A673 (cell line): ENCODE measurements at regions not wholly inside any gene's neighbourhood (a gene's known extent, or its start where the extent isn't known, plus 50 kb on each side); places are given as distances from the start of the nearest gene placed in this dataset.

Source experiments
- BruUV-seq: library from RNA; stranded (reverse); fragments of 400-500 nt; replicated peaks from 2 replicates; lab custom pipeline; 2021; lab: Mats Ljungman, UMichigan
- CTCF ChIA-PET: fragments of 300-600 bp; sonication (Branson Sonifier 250); formaldehyde crosslinking; loops from one replicate; lab custom pipeline; 2022; ENCODE audit warnings: antibody characterized with exemption; lab: Charles Lee
- POLR2A ChIA-PET: fragments of 300-600 bp; sonication (Branson Sonifier 250); formaldehyde crosslinking; loops from one replicate; lab custom pipeline; 2022; ENCODE audit warnings: antibody characterized with exemption; ENCODE audit not compliant: low non-redundant PET; lab: Charles Lee
- DNase-seq: peaks from one replicate; pipeline ENCODE4 v3.0.0-alpha.2; 2015; ENCODE audit warnings: low spot score
- H3K27ac ChIP-seq: fragments of 200-600 bp; sonication (generic); 2 replicates; pipeline ENCODE4 v1.5.1; 2016; ENCODE audit warnings: mixed run types, low read depth, mild to moderate bottlenecking, mixed read lengths, antibody characterized with exemption, low read length; ENCODE audit not compliant: poor library complexity, severe bottlenecking
- H3K27me3 ChIP-seq: fragments of 200-600 bp; sonication (generic); replicated peaks from 2 replicates; pipeline ENCODE4 v1.6.1; 2017; ENCODE audit warnings: mixed run types, low read depth, mild to moderate bottlenecking, mixed read lengths, antibody characterized with exemption, low read length; ENCODE audit not compliant: insufficient read depth, poor library complexity
- H3K36me3 ChIP-seq: fragments of 200-600 bp; sonication (generic); 2 replicates; pipeline ENCODE4 v1.6.1; 2016; ENCODE audit warnings: mixed run types, mild to moderate bottlenecking, mixed read lengths, antibody characterized with exemption, low read length; ENCODE audit not compliant: insufficient read depth, poor library complexity, severe bottlenecking
- H3K4me1 ChIP-seq: fragments of 200-600 bp; sonication (generic); 2 replicates; pipeline ENCODE4 v1.6.1; 2017; ENCODE audit warnings: mixed run types, mild to moderate bottlenecking, mixed read lengths, antibody characterized with exemption, low read length; ENCODE audit not compliant: insufficient read depth, poor library complexity, severe bottlenecking
- H3K4me3 ChIP-seq: fragments of 200-600 bp; sonication (generic); 2 replicates; pipeline ENCODE4 v1.5.1; 2016; ENCODE audit warnings: low read depth, mixed run types, mild to moderate bottlenecking, mixed read lengths, low read length; ENCODE audit not compliant: poor library complexity, severe bottlenecking
- H3K9me3 ChIP-seq: fragments of 200-600 bp; sonication (generic); 2 replicates; pipeline ENCODE4 v1.6.1; 2016; ENCODE audit warnings: mixed run types, low read depth, mild to moderate bottlenecking, mixed read lengths, antibody characterized with exemption, low read length; ENCODE audit not compliant: poor library complexity, severe bottlenecking
- CTCF ChIP-seq: fragments of 300-800, 200-600 bp; sonication (generic); conservative IDR thresholded peaks from 2 replicates; pipeline ENCODE4 v1.5.1; 2017; ENCODE audit warnings: low read depth, mild to moderate bottlenecking, antibody characterized with exemption, low read length, moderate library complexity, mixed read lengths
- EZH2 ChIP-seq: fragments of 200-600 bp; sonication (generic); IDR thresholded peaks from 2 replicates; pipeline ENCODE4 v1.6.1; 2017; ENCODE audit warnings: borderline replicate concordance, low read depth, mild to moderate bottlenecking, mixed read lengths, antibody characterized with exemption, low read length; ENCODE audit not compliant: poor library complexity, severe bottlenecking
- intact Hi-C: fragments of 100-400 bp; cut with micrococcal nuclease; formaldehyde crosslinking; loops from one replicate; pipeline ENCODE4 v1.10.0; 2022; ENCODE audit not compliant: unreplicated experiment

DNA sequence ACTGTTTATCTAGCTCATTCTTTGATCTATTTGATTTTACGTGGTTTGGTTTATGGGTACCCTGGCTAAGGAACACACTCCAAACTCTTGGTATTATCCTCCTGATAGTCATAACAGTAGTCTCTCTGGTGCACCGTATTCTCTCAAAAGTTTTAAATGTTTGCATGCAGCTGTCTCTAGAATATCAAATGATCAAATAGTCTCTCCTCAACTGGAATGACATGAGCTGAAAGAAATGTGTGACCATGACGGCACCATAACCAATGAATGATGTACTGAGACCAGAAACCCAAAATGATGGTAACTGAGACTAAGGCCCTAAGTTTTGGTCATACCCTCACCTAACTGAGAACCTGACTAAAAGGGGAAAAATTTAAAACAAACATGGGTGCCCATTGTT, 319.4 kb downstream of the SLC7A11 start:
- BruUV-seq: no TSS peak

GRCh38 chr4:137909529-137910309, 332.4 kb downstream of the SLC7A11 start:
- Histone ChIP-seq H3K9me3 (no peaks in the 10 kb centered on the region), H3K27ac (no peak overlapping the region), H3K36me3 (no peaks in the 10 kb centered on the region), H3K27me3 (no peaks in the 10 kb centered on the region), H3K4me1 (no peaks in the 10 kb centered on the region), H3K4me3 (no peak overlapping the region)
- DNase-seq: peak; percentile 14
- BruUV-seq: no TSS peak
- ChIA-PET POLR2A (no interaction called here), CTCF (no interaction called here)
- TF ChIP-seq EZH2 (no peak), CTCF (no peak)
- intact Hi-C loops: no loop called here

More for the DNA sequence above, 319.4 kb downstream of the SLC7A11 start:
- no peaks in the 10 kb centered on the region for H3K27me3 ChIP-seq
- ChIA-PET CTCF (no interaction called here), POLR2A (no interaction called here)
- H3K4me1 ChIP-seq: no peaks in the 10 kb centered on the region
- no peaks in the 10 kb centered on the region for H3K9me3 ChIP-seq
- no peak for TF ChIP-seq CTCF
- TF ChIP-seq EZH2: no peak
- H3K4me3 ChIP-seq: no peak overlapping the region
- no peaks in the 10 kb centered on the region for H3K36me3 ChIP-seq
- no peak overlapping the region for H3K27ac ChIP-seq
- intact Hi-C loops: no loop called here
- no peak for DNase-seq

GRCh38 chr4:137905930-137906329, 336.2 kb downstream of the SLC7A11 start:
- no peak for DNase-seq
- no TSS peak for BruUV-seq
- Histone ChIP-seq H3K4me1 (no peaks in the 10 kb centered on the region), H3K27ac (no peak overlapping the region), H3K27me3 (no peaks in the 10 kb centered on the region), H3K36me3 (no peaks in the 10 kb centered on the region), H3K9me3 (no peaks in the 10 kb centered on the region), H3K4me3 (no peak overlapping the region)
- intact Hi-C loops: no loop called here
- TF ChIP-seq EZH2 (no peak), CTCF (no peak)
- ChIA-PET POLR2A (no interaction called here), CTCF (no interaction called here)
